Astrocyte (in vitro differentiated cells and primary cell): ENCODE measurements at regions not wholly inside any gene's neighbourhood (a gene's known extent, or its start where the extent isn't known, plus 50 kb on each side); places are given as distances from the start of the nearest gene placed in this dataset.

Source experiments
- DNase-seq: peaks from one replicate; pipeline ENCODE4 v3.0.0-alpha.2; 2010; ENCODE audit warnings: low read depth
- FAIRE-seq: peaks from 2 replicates; lab custom pipeline; 2011; peaks lifted over from hg19 to GRCh38; lab: Jason Lieb, UNC
- H2AFZ ChIP-seq: 2 replicates; pipeline ENCODE4 v1.6.0; 2012; ENCODE audit warnings: low read depth, low read length, inconsistent platforms
- H3K27ac ChIP-seq: 2 replicates; pipeline ENCODE4 v1.5.1; 2011; ENCODE audit warnings: low read depth, low read length, inconsistent platforms
- H3K27me3 ChIP-seq: 2 replicates; pipeline ENCODE4 v1.6.0; 2011; ENCODE audit warnings: low read length, inconsistent platforms; ENCODE audit not compliant: insufficient read depth
- H3K36me3 ChIP-seq: 2 replicates; pipeline ENCODE4 v1.5.1; 2011; ENCODE audit warnings: low read length, inconsistent platforms; ENCODE audit not compliant: insufficient read depth
- H3K4me1 ChIP-seq: 2 replicates; pipeline ENCODE4 v1.5.1; 2011; ENCODE audit warnings: low read length, inconsistent platforms; ENCODE audit not compliant: insufficient read depth
- H3K4me2 ChIP-seq: 2 replicates; pipeline ENCODE4 v1.6.0; 2012; ENCODE audit warnings: low read length, inconsistent platforms
- H3K4me3 ChIP-seq: 2 replicates; pipeline ENCODE4 v1.5.1; 2011; ENCODE audit warnings: low read depth, mild to moderate bottlenecking, low read length, inconsistent platforms; ENCODE audit not compliant: insufficient read depth
- H3K79me2 ChIP-seq: 2 replicates; pipeline ENCODE4 v1.6.0; 2012; ENCODE audit warnings: mild to moderate bottlenecking, low read length, inconsistent platforms; ENCODE audit not compliant: insufficient read depth
- H3K9ac ChIP-seq: 2 replicates; pipeline ENCODE4 v1.6.0; 2012; ENCODE audit warnings: mild to moderate bottlenecking, low read length, inconsistent platforms
- H3K9me3 ChIP-seq: 2 replicates; pipeline ENCODE4 v1.5.1; 2012; ENCODE audit warnings: low read depth, mild to moderate bottlenecking, low read length, inconsistent platforms; ENCODE audit not compliant: insufficient read depth
- H4K20me1 ChIP-seq: 2 replicates; pipeline ENCODE4 v1.6.0; 2012; ENCODE audit warnings: low read length, inconsistent platforms; ENCODE audit not compliant: insufficient read depth
- H3K27ac Mint-ChIP-seq: one replicate; pipeline ENCODE4 v1.8.0; 2021; ENCODE audit warnings: mild to moderate bottlenecking, mixed read lengths; ENCODE audit not compliant: unreplicated experiment
- H3K27me3 Mint-ChIP-seq: one replicate; pipeline ENCODE4 v1.8.0; 2021; ENCODE audit warnings: low read depth, mixed read lengths; ENCODE audit not compliant: unreplicated experiment
- H3K36me3 Mint-ChIP-seq: one replicate; pipeline ENCODE4 v1.8.0; 2021; ENCODE audit warnings: low read depth, mixed read lengths; ENCODE audit not compliant: unreplicated experiment
- H3K4me1 Mint-ChIP-seq: one replicate; pipeline ENCODE4 v1.8.0; 2021; ENCODE audit warnings: low read depth, mixed read lengths; ENCODE audit not compliant: unreplicated experiment
- H3K4me3 Mint-ChIP-seq: one replicate; pipeline ENCODE4 v1.8.0; 2021; ENCODE audit warnings: mild to moderate bottlenecking, moderate library complexity, mixed read lengths; ENCODE audit not compliant: unreplicated experiment
- H3K9me3 Mint-ChIP-seq: one replicate; pipeline ENCODE4 v1.8.0; 2021; ENCODE audit warnings: mild to moderate bottlenecking, mixed read lengths; ENCODE audit not compliant: unreplicated experiment
- CTCF ChIP-seq: IDR thresholded peaks from 2 replicates; pipeline ENCODE4 v1.5.1; 2011; ENCODE audit warnings: low read depth, mild to moderate bottlenecking, inconsistent platforms, low read length, moderate library complexity; ENCODE audit not compliant: insufficient read depth
- EZH2 ChIP-seq: IDR thresholded peaks from 2 replicates; pipeline ENCODE4 v1.6.1; 2012; ENCODE audit warnings: mild to moderate bottlenecking, low read length, inconsistent platforms; ENCODE audit not compliant: insufficient read depth

GRCh38 chr7:115094163-115094562, 172.3 kb downstream of the MDFIC start:
- Mint-ChIP-seq H3K4me3 (no peak overlapping the region), H3K27me3 (no peaks in the 10 kb centered on the region), H3K4me1 (peaks cover 10% of the 10 kb centered on the region), H3K27ac (no peak overlapping the region), H3K36me3 (no peaks in the 10 kb centered on the region), H3K9me3 (no peaks in the 10 kb centered on the region)
- Histone ChIP-seq H3K9ac (no peak overlapping the region), H3K36me3 (no peaks in the 10 kb centered on the region), H4K20me1 (no peaks in the 10 kb centered on the region), H3K4me2 (no peak overlapping the region), H2AFZ (no peak overlapping the region), H3K79me2 (no peaks in the 10 kb centered on the region), H3K9me3 (no peaks in the 10 kb centered on the region), H3K27me3 (no peaks in the 10 kb centered on the region), H3K4me1 (peaks cover 11% of the 10 kb centered on the region), H3K4me3 (no peak overlapping the region), H3K27ac (no peak overlapping the region)
- FAIRE-seq = no peak
- TF ChIP-seq EZH2 (no peak), CTCF (no peak)
- no peak for DNase-seq

- no peak overlapping the region for H3K4me3 ChIP-seq
- Mint-ChIP-seq H3K27ac (no peak overlapping the region), H3K4me1 (peaks cover 13% of the 10 kb centered on the region), H3K4me3 (no peak overlapping the region), H3K36me3 (no peaks in the 10 kb centered on the region), H3K9me3 (no peaks in the 10 kb centered on the region), H3K27me3 (peaks cover 2% of the 10 kb centered on the region)
- DNase-seq (no peak), FAIRE-seq (no peak)
- no peaks in the 10 kb centered on the region for H3K9me3 ChIP-seq
- H3K4me2 ChIP-seq = no peak overlapping the region
- TF ChIP-seq CTCF (no peak), EZH2 (no peak)
- H3K36me3 ChIP-seq = no peaks in the 10 kb centered on the region
- H3K4me1 ChIP-seq = peaks cover 9% of the 10 kb centered on the region
- no peak overlapping the region for H3K27ac ChIP-seq
- H3K79me2 ChIP-seq = no peaks in the 10 kb centered on the region
- H3K27me3 ChIP-seq = no peaks in the 10 kb centered on the region
- no peak overlapping the region for H2AFZ ChIP-seq
- H3K9ac ChIP-seq = no peak overlapping the region
- H4K20me1 ChIP-seq = no peaks in the 10 kb centered on the region
These were observed 167.0 kb downstream of the MDFIC start for GRCh38 chr7:115088893-115089292.

DNA sequence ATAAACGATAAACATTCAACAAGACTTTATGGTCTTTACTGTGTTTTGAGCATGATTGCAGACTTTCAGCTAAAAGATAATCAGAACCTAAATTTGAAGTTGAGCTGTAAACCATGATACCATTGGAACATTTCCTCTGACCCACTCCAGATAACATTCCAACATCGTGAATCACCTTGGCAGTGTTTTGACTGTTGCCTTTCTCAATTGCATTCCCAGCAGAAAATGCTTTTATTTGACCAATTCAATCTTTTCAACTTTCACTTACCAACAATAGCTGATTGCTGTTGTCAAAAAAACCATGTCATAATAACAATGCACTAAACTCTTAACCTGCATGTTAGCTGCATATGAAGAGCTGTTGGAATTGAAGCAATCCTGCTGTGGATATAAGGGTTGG, 165.5 kb downstream of the MDFIC start:
- peak overlapping the region; percentile 61 for H3K4me3 Mint-ChIP-seq
- Histone ChIP-seq H3K4me2 (peak overlapping the region; percentile 63), H3K79me2 (no peaks in the 10 kb centered on the region), H3K9ac (no peak overlapping the region), H3K27ac (no peak overlapping the region), H3K4me3 (no peak overlapping the region), H4K20me1 (no peaks in the 10 kb centered on the region), H3K4me1 (peaks cover 9% of the 10 kb centered on the region), H3K27me3 (no peaks in the 10 kb centered on the region), H3K36me3 (no peaks in the 10 kb centered on the region), H3K9me3 (no peaks in the 10 kb centered on the region), H2AFZ (no peak overlapping the region)
- peak overlapping the region; percentile 59 for H3K27ac Mint-ChIP-seq
- H3K36me3 Mint-ChIP-seq = no peaks in the 10 kb centered on the region
- H3K9me3 Mint-ChIP-seq = no peaks in the 10 kb centered on the region
- TF ChIP-seq CTCF (no peak), EZH2 (no peak)
- DNase-seq (peak; percentile 86), FAIRE-seq (peak; percentile 97)
- peaks cover 2% of the 10 kb centered on the region for H3K27me3 Mint-ChIP-seq
- H3K4me1 Mint-ChIP-seq = peaks cover 13% of the 10 kb centered on the region
